DND-41 (cell line): ENCODE measurements at regions not wholly inside any gene's neighbourhood (a gene's known extent, or its start where the extent isn't known, plus 50 kb on each side); places are given as distances from the start of the nearest gene placed in this dataset.

Experiments used
- CTCF ChIP-seq: IDR thresholded peaks from 2 replicates; pipeline ENCODE4 v1.5.1; 2012; ENCODE audit warnings: borderline replicate concordance, low read length, moderate library complexity, mild to moderate bottlenecking; ENCODE audit not compliant: poor library complexity, severe bottlenecking; ENCODE audit errors: extremely low read depth
- EZH2 ChIP-seq: IDR thresholded peaks from 3 replicates; pipeline ENCODE4 v1.6.1; 2012; ENCODE audit warnings: borderline replicate concordance, low read depth, mild to moderate bottlenecking, moderate library complexity, low read length, inconsistent platforms; ENCODE audit not compliant: severe bottlenecking

- TF ChIP-seq CTCF (no peak), EZH2 (no peak)
Observed at GRCh38 chr12:126163984-126164383, 1098.7 kb downstream of the AACS start.
